ENCODE measurements at regions not wholly inside any gene's neighbourhood (a gene's known extent, or its start where the extent isn't known, plus 50 kb on each side); places are given as distances from the start of the nearest gene placed in this dataset.

DNA sequence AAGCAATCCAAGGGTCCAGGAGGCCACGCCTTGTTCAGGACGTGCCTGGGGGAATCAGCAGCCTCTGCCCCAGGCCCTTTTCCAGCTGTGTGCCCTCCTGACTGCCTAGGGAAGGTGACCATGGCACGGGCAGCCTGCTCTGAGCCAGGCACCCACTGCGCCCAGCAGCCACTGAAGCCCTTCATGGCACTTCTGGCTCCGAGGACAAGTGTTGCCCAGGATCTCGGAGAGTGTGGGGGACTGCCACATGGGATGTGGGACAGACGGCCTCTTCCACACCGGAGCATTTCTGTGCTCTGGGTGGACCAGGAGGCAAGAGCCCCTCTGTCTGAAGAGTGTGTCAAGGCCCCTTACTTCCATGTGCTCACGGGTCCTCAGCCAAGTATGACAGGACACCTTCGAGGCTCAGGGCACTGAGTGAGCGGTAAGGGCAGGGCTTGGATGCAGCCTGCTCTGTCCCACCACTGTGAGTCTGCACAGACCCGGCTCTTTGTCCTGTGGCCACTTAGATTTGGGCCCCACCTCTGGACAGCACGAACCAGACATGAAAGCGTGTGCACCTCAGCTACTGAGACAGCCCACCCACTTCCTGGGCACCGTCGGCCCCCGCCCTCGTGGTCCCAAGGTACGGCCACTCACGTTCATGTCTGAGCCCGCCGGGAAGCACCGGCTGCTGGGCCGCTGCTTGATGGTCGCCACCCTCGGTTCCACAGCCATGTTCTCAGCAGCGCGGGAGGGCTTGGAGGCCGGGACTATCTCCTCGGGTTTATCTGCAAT, 93.6 kb downstream of the CTTN start:
- Histone ChIP-seq H3K9me3 (ENCODE audit: control extremely low read depth in 1 of 5, control insufficient read depth in 4 of 5, insufficient read depth in 2 of 5, low read depth in 1 of 5, low read length in 4 of 5) (peaks cover 0 to 20% (median 17%) of the 10 kb centered on the region in 5 experiments), H3K4me3 (ENCODE audit: control insufficient read depth in 1 of 7, extremely low read depth in 1 of 7, insufficient read depth in 4 of 7, low read depth in 2 of 7, low read length in 6 of 7) (no peak overlapping the region), H3K36me3 (ENCODE audit: control insufficient read depth in 4 of 4, insufficient read depth in 4 of 4, low read length in 3 of 4) (peaks cover 0 to 2% (median 0%) of the 10 kb centered on the region in 4 experiments), H3K27ac (ENCODE audit: insufficient read depth in 1 of 2, low read depth in 1 of 2, low read length in 2 of 2, poor library complexity in 1 of 2, severe bottlenecking in 2 of 2) (no peak overlapping the region), H3K4me1 (ENCODE audit: control extremely low read depth in 1 of 4, control insufficient read depth in 4 of 4, insufficient read depth in 4 of 4, low read length in 3 of 4) (peaks cover 0 to 13% (median 7%) of the 10 kb centered on the region in 4 experiments), H3K27me3 (replicated peaks in 2 of 5; ENCODE audit: control insufficient read depth in 4 of 5, insufficient read depth in 5 of 5, low read length in 4 of 5) (no peaks in the 10 kb centered on the region)
- ChIA-PET CTCF (no interaction called here), POLR2A (no interaction called here)
- DNase-seq, result no peak
- 94% methylated on average over 30 of the region's 30 CpGs for WGBS (ENCODE audit: insufficient coverage)

DNA sequence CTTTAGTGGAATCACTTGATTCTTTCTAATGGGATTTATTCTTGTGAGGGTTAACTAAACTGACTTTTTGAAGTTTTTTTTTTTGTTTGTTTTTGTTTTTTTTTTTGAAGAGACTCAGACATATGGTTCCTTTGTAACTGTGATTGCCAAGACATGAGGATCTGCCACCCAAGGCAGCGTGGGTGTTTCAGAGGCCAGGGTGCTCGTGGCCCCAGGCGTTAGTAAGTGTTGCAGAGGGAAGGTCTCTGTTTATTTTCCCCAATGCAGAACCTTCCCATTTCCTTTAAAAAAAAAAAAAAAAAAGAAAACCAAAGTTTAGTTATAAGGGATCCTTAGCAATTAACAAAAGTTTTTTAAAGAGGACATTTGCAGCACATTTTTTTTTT, 94.8 kb downstream of the CTTN start:
- ChIA-PET POLR2A (no interaction called here), CTCF (interaction anchor here (0.9 to 1.7 kb wide), 2 partner anchors 10 to 12 kb away, joined by 3 to 4 read pairs; no protein-coding TSS in a partner anchor)
- H3K4me3 ChIP-seq (ENCODE audit: control insufficient read depth in 1 of 7, extremely low read depth in 1 of 7, insufficient read depth in 4 of 7, low read depth in 2 of 7, low read length in 6 of 7), result no peak overlapping the region
- WGBS (ENCODE audit: insufficient coverage), result 90% methylated on average over 2 of the region's 3 CpGs
- peaks cover 0 to 4% (median under 1%) of the 10 kb centered on the region in 4 experiments for H3K4me1 ChIP-seq (ENCODE audit: control extremely low read depth in 1 of 4, control insufficient read depth in 4 of 4, insufficient read depth in 4 of 4, low read length in 3 of 4)
- H3K27me3 ChIP-seq (replicated peaks in 2 of 5; ENCODE audit: control insufficient read depth in 4 of 5, insufficient read depth in 5 of 5, low read length in 4 of 5), result no peaks in the 10 kb centered on the region
- peaks cover 0 to 2% (median 0%) of the 10 kb centered on the region in 4 experiments for H3K36me3 ChIP-seq (ENCODE audit: control insufficient read depth in 4 of 4, insufficient read depth in 4 of 4, low read length in 3 of 4)
- H3K9me3 ChIP-seq (ENCODE audit: control extremely low read depth in 1 of 5, control insufficient read depth in 4 of 5, insufficient read depth in 2 of 5, low read depth in 1 of 5, low read length in 4 of 5), result peaks cover 0 to 20% (median 17%) of the 10 kb centered on the region in 5 experiments
- no peak overlapping the region for H3K27ac ChIP-seq (ENCODE audit: insufficient read depth in 1 of 2, low read depth in 1 of 2, low read length in 2 of 2, poor library complexity in 1 of 2, severe bottlenecking in 2 of 2)
- no peak for DNase-seq

DNA sequence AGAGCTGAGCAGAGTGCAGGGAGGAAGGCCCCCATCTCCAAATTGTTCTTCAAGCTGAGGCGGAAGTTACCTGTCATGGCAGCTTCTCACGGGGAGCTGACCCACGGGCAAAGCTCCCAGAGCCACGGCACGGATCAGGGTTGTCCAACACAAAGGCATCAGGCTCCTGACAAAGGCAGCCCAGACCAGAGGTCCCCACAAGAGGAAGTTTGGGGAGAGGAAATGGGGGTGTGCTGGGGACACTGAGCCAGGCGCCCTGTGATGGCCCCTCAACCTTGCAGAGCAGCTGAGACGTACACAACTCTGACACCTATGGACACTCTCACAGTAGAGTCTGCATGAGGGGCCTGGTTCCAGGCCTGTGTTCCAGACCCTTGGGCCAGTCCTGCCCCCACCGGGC, 95.6 kb downstream of the CTTN start:
- 99% methylated on average over 8 of the region's 8 CpGs for WGBS (ENCODE audit: insufficient coverage)
- ChIA-PET POLR2A (no interaction called here), CTCF (interaction anchor here (0.9 to 1.7 kb wide), 2 partner anchors 11 to 13 kb away, joined by 3 to 4 read pairs; no protein-coding TSS in a partner anchor)
- H3K27me3 ChIP-seq (replicated peaks in 2 of 5; ENCODE audit: control insufficient read depth in 4 of 5, insufficient read depth in 5 of 5, low read length in 4 of 5), result no peaks in the 10 kb centered on the region
- H3K4me1 ChIP-seq (ENCODE audit: control extremely low read depth in 1 of 4, control insufficient read depth in 4 of 4, insufficient read depth in 4 of 4, low read length in 3 of 4), result no peaks in the 10 kb centered on the region
- no peak overlapping the region for H3K4me3 ChIP-seq (ENCODE audit: control insufficient read depth in 1 of 7, extremely low read depth in 1 of 7, insufficient read depth in 4 of 7, low read depth in 2 of 7, low read length in 6 of 7)
- DNase-seq, result no peak
- H3K36me3 ChIP-seq (ENCODE audit: control insufficient read depth in 4 of 4, insufficient read depth in 4 of 4, low read length in 3 of 4), result peaks cover 0 to 2% (median 0%) of the 10 kb centered on the region in 4 experiments
- no peak overlapping the region for H3K27ac ChIP-seq (ENCODE audit: insufficient read depth in 1 of 2, low read depth in 1 of 2, low read length in 2 of 2, poor library complexity in 1 of 2, severe bottlenecking in 2 of 2)
- H3K9me3 ChIP-seq (ENCODE audit: control extremely low read depth in 1 of 5, control insufficient read depth in 4 of 5, insufficient read depth in 2 of 5, low read depth in 1 of 5, low read length in 4 of 5), result peaks cover 0 to 20% (median 17%) of the 10 kb centered on the region in 5 experiments

DNA sequence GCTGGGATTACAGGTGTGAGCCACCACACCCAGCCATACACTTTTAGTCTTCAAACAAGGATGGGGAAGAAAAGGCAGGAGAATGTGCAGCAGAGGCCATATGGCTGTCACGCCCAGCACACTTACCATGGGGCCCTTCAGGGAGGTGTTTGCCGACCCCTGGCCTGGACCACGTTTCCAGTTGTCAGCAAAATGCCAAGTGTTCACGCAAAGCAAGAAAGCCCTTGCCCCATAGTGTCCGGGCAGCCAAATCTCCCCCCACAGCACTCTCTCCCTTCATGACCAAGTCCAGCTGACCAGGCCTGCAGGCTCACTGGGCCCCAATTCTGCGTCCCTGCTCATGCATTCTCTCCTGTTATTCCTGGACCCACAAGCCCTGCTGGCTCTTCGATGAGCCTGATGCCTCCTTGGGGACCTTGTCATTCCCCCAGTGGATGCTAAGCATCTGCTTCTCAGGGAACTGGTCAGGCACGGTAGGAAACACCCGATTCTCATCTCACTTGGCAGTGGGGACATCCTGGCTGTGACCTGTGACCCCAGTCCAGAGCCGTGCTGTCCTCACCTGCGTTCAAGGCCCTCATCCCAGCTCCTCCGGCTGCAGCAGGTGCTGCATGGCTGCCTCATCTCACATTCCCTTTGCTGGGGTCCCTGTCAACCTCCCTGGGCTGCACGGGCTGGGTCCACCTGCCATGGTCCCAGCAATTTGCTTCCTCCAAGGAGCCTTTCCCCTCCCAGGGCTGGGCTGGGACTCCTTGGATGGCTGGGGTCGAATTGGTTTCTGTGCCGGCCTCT, 96.4 kb downstream of the CTTN start:
- 94% methylated on average over 15 of the region's 15 CpGs for WGBS (ENCODE audit: insufficient coverage)
- ChIA-PET POLR2A (no interaction called here), CTCF (interaction anchor here (1.7 kb wide), 1 partner anchor 12 kb away, joined by 4 read pairs; no protein-coding TSS in a partner anchor)
- Histone ChIP-seq H3K9me3 (ENCODE audit: control extremely low read depth in 1 of 5, control insufficient read depth in 4 of 5, insufficient read depth in 2 of 5, low read depth in 1 of 5, low read length in 4 of 5) (peaks cover 0 to 20% (median 17%) of the 10 kb centered on the region in 5 experiments), H3K27ac (ENCODE audit: insufficient read depth in 1 of 2, low read depth in 1 of 2, low read length in 2 of 2, poor library complexity in 1 of 2, severe bottlenecking in 2 of 2) (no peak overlapping the region), H3K36me3 (ENCODE audit: control insufficient read depth in 4 of 4, insufficient read depth in 4 of 4, low read length in 3 of 4) (peaks cover 0 to 2% (median 0%) of the 10 kb centered on the region in 4 experiments), H3K4me1 (ENCODE audit: control extremely low read depth in 1 of 4, control insufficient read depth in 4 of 4, insufficient read depth in 4 of 4, low read length in 3 of 4) (no peaks in the 10 kb centered on the region), H3K4me3 (ENCODE audit: control insufficient read depth in 1 of 7, extremely low read depth in 1 of 7, insufficient read depth in 4 of 7, low read depth in 2 of 7, low read length in 6 of 7) (no peak overlapping the region), H3K27me3 (replicated peaks in 2 of 5; ENCODE audit: control insufficient read depth in 4 of 5, insufficient read depth in 5 of 5, low read length in 4 of 5) (no peaks in the 10 kb centered on the region)
- DNase-seq, result no peak

DNA sequence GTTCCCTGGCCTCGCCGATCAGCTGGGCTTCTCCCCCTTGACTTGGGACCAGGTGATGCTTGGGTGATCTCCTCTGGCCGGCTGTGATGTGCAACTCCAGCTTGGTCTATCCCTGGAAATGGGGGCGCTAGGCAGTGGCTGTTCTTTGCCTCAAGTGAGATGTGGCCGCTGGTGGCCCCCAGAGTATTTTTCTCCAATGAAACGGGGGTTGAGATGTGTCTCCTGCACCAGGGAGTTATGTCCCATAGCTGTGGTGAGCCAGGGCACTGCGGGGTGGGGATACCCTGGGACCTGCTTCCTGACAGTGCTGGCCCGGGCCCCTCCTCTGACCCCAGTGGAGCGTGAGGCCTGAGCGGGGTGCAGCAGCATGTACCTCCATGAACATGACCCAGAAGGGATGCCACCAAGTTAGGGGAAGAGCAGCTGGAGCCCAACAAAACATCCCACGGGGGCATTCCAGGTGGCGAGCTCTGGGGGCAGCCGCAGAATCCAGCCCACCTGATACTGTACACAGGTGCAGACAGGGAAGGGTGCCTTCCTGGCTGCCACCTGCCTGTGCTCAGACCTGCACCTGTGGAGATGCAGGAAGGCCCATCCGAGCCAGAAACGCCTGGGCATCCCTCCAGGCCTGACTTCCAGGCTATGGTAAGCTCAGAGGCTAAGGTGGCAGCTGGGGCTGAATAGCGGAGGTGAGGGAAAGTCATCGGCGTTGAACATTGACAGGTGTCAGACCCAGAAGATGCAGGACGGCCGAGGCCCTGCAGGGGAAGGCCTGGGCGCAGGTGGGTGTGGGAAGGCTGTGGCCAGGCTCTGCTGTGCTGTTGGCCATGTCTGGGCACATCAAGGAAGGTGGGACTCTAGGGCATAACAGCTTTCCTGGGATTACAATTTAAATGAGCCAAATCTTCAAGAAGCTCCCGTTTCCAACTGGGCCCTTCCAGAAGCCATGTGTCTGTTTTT, 97.3 kb downstream of the CTTN start:
- peaks cover 0 to 13% (median 10%) of the 10 kb centered on the region in 5 experiments for H3K9me3 ChIP-seq (ENCODE audit: control extremely low read depth in 1 of 5, control insufficient read depth in 4 of 5, insufficient read depth in 2 of 5, low read depth in 1 of 5, low read length in 4 of 5)
- no peaks in the 10 kb centered on the region for H3K27me3 ChIP-seq (replicated peaks in 2 of 5; ENCODE audit: control insufficient read depth in 4 of 5, insufficient read depth in 5 of 5, low read length in 4 of 5)
- ChIA-PET CTCF (no interaction called here), POLR2A (no interaction called here)
- WGBS (ENCODE audit: insufficient coverage), result 95% methylated on average over 22 of the region's 22 CpGs
- H3K4me3 ChIP-seq (ENCODE audit: control insufficient read depth in 1 of 7, extremely low read depth in 1 of 7, insufficient read depth in 4 of 7, low read depth in 2 of 7, low read length in 6 of 7), result no peak overlapping the region
- H3K27ac ChIP-seq (ENCODE audit: insufficient read depth in 1 of 2, low read depth in 1 of 2, low read length in 2 of 2, poor library complexity in 1 of 2, severe bottlenecking in 2 of 2), result no peak overlapping the region
- no peaks in the 10 kb centered on the region for H3K4me1 ChIP-seq (ENCODE audit: control extremely low read depth in 1 of 4, control insufficient read depth in 4 of 4, insufficient read depth in 4 of 4, low read length in 3 of 4)
- H3K36me3 ChIP-seq (ENCODE audit: control insufficient read depth in 4 of 4, insufficient read depth in 4 of 4, low read length in 3 of 4), result peaks cover 0 to 2% (median 0%) of the 10 kb centered on the region in 4 experiments
- DNase-seq, result no peak

DNA sequence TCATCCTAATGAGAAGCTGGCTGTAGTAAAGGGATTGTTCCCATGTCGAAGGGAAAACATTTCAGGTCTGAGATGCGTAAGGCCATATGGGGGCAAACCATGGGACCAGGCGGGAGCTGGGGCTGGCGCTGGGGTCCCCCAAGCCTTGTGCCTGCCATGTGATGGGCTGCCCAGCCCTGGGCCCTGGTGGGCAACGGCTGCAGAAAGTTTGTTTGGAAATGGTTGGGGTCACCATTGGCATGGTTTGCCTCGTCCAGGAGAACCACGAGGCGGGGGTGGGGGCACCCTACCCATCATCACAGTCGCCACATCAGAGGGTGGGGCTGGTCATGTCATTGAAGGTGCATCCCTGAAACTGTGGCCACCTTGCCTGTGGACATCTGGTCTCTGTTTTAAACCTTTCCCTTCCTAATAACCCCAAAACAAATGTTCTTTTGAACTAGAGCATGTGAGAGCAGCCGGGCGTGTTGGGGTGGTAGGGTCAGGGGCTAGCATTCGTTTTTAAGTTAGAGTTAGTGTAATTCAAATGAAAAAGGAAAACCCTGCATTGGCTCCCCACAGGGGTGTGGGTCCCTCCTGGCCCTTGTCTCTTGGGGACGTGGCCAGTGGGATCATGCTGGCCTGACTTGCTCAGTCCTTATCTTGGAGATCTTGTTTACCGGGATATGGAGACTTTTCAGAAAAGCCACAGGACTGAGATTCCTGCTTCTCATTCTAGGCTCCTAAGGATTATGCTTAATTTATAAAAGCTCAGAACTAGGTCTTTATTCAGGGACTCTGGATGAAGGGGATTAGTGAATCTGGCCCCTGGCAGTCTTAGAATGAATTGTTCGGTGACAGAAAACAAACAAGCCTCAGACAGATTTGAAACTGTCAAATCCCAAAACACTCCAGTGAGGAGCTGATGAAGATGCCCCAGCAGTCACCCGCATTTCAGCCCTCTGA, 98.5 kb downstream of the CTTN start:
- H3K9me3 ChIP-seq (ENCODE audit: control extremely low read depth in 1 of 5, control insufficient read depth in 4 of 5, insufficient read depth in 2 of 5, low read depth in 1 of 5, low read length in 4 of 5), result peaks cover 0 to 2% (median under 1%) of the 10 kb centered on the region in 5 experiments
- no peaks in the 10 kb centered on the region for H3K36me3 ChIP-seq (ENCODE audit: control insufficient read depth in 4 of 4, insufficient read depth in 4 of 4, low read length in 3 of 4)
- no peaks in the 10 kb centered on the region for H3K27me3 ChIP-seq (replicated peaks in 2 of 5; ENCODE audit: control insufficient read depth in 4 of 5, insufficient read depth in 5 of 5, low read length in 4 of 5)
- ChIA-PET CTCF (no interaction called here), POLR2A (no interaction called here)
- no peaks in the 10 kb centered on the region for H3K4me1 ChIP-seq (ENCODE audit: control extremely low read depth in 1 of 4, control insufficient read depth in 4 of 4, insufficient read depth in 4 of 4, low read length in 3 of 4)
- H3K4me3 ChIP-seq (ENCODE audit: control insufficient read depth in 1 of 7, extremely low read depth in 1 of 7, insufficient read depth in 4 of 7, low read depth in 2 of 7, low read length in 6 of 7), result no peak overlapping the region
- 76% methylated on average over 6 of the region's 16 CpGs for WGBS (ENCODE audit: insufficient coverage)
- H3K27ac ChIP-seq (ENCODE audit: insufficient read depth in 1 of 2, low read depth in 1 of 2, low read length in 2 of 2, poor library complexity in 1 of 2, severe bottlenecking in 2 of 2), result no peak overlapping the region
- DNase-seq, result no peak
